GM23338 (cell line): ENCODE measurements at regions not wholly inside any gene's neighbourhood (a gene's known extent, or its start where the extent isn't known, plus 50 kb on each side); places are given as distances from the start of the nearest gene placed in this dataset.

Experiments used
- ATAC-seq: fragments of 200-7000 bp; cut with Tn5 transposase; 3 replicates; pipeline ENCODE4 v1.9.1; 2020
- DNase-seq: peaks from one replicate; pipeline ENCODE4 v3.0.0-alpha.2; 2015; ENCODE audit warnings: low spot score
- H2AFZ ChIP-seq: fragments of 200-600 bp; sonication (generic); 2 replicates; pipeline ENCODE4 v1.8.0; 2016; ENCODE audit warnings: antibody characterized with exemption, mild to moderate bottlenecking, moderate library complexity
- H3F3A ChIP-seq: fragments of 200-600 bp; sonication (generic); replicated peaks from 2 replicates; pipeline ENCODE4 v1.8.0; 2017; ENCODE audit warnings: antibody characterized with exemption, mixed run types, low read depth
- H3K27ac ChIP-seq: fragments of 200-600 bp; sonication (generic); 2 replicates; pipeline ENCODE4 v1.6.1; 2016; ENCODE audit warnings: low read depth
- H3K27me3 ChIP-seq: fragments of 200-600 bp; sonication (generic); 2 replicates; pipeline ENCODE4 v1.8.0; 2016; ENCODE audit warnings: mild to moderate bottlenecking, mixed run types, moderate library complexity; ENCODE audit not compliant: insufficient read depth
- H3K36me3 ChIP-seq: fragments of 200-600 bp; sonication (generic); 2 replicates; pipeline ENCODE4 v1.8.0; 2016; ENCODE audit warnings: mild to moderate bottlenecking; ENCODE audit not compliant: insufficient read depth
- H3K4me1 ChIP-seq: fragments of 200-600 bp; sonication (generic); 2 replicates; pipeline ENCODE4 v1.8.0; 2016; ENCODE audit warnings: mild to moderate bottlenecking, moderate library complexity; ENCODE audit not compliant: insufficient read depth
- H3K4me2 ChIP-seq: fragments of 200-600 bp; sonication (generic); 2 replicates; pipeline ENCODE4 v1.7.1; 2017; ENCODE audit warnings: mixed run types
- H3K4me3 ChIP-seq: fragments of 200-600 bp; sonication (generic); 2 replicates; pipeline ENCODE4 v1.6.1; 2016; ENCODE audit warnings: mixed run types
- H3K79me2 ChIP-seq: fragments of 200-600 bp; sonication (generic); replicated peaks from 2 replicates; pipeline ENCODE4 v1.8.0; 2017; ENCODE audit warnings: mild to moderate bottlenecking; ENCODE audit not compliant: insufficient read depth
- H3K9me2 ChIP-seq: fragments of 200-600 bp; sonication (generic); 2 replicates; pipeline ENCODE4 v1.8.0; 2017; ENCODE audit not compliant: insufficient read depth
- H4K20me1 ChIP-seq: fragments of 200-600 bp; sonication (generic); replicated peaks from 2 replicates; pipeline ENCODE4 v1.8.0; 2017; ENCODE audit warnings: mild to moderate bottlenecking; ENCODE audit not compliant: insufficient read depth
- H3K27ac Mint-ChIP-seq: 2 replicates; pipeline ENCODE4 v1.8.0; 2020; ENCODE audit warnings: inconsistent platforms, mild to moderate bottlenecking, moderate library complexity, mixed read lengths
- H3K27me3 Mint-ChIP-seq: 3 replicates; pipeline ENCODE4 v1.8.0; 2022; ENCODE audit warnings: low read depth, mild to moderate bottlenecking, moderate library complexity, mixed read lengths, inconsistent platforms; ENCODE audit not compliant: insufficient read depth, poor library complexity
- H3K36me3 Mint-ChIP-seq: 3 replicates; pipeline ENCODE4 v1.8.0; 2021; ENCODE audit warnings: low read depth, mild to moderate bottlenecking, inconsistent platforms, moderate library complexity, mixed read lengths
- H3K4me1 Mint-ChIP-seq: 3 replicates; pipeline ENCODE4 v1.8.0; 2020; ENCODE audit warnings: mild to moderate bottlenecking, inconsistent platforms, mixed read lengths
- H3K4me3 Mint-ChIP-seq: 3 replicates; pipeline ENCODE4 v1.8.0; 2021; ENCODE audit warnings: moderate library complexity, mild to moderate bottlenecking, inconsistent platforms, mixed read lengths
- H3K9me3 Mint-ChIP-seq: 3 replicates; pipeline ENCODE4 v1.8.0; 2020; ENCODE audit warnings: moderate library complexity, mild to moderate bottlenecking, inconsistent platforms, mixed read lengths
- CREB1 ChIP-seq: fragments of 250-450 bp; sonication (Bioruptor Pico); IDR thresholded peaks from 2 replicates; pipeline ENCODE4 v1.5.0; 2020; ENCODE audit warnings: low read depth, mild to moderate bottlenecking, moderate library complexity
- EZH2 ChIP-seq: fragments of 200-600 bp; sonication (generic); IDR thresholded peaks from one replicate; pipeline ENCODE4 v1.8.0; 2017; ENCODE audit warnings: antibody characterized with exemption, mild to moderate bottlenecking, low read depth; ENCODE audit not compliant: unreplicated experiment
- EZH2phosphoT487 ChIP-seq: fragments of 200-600 bp; sonication (generic); IDR thresholded peaks from one replicate; pipeline ENCODE4 v1.8.1; 2018; ENCODE audit warnings: antibody characterized with exemption; ENCODE audit not compliant: unreplicated experiment
- JUNB ChIP-seq: IDR thresholded peaks from one replicate; pipeline ENCODE4 v1.6.1; 2016; ENCODE audit warnings: antibody characterized with exemption; ENCODE audit not compliant: unreplicated experiment
- NANOG ChIP-seq: IDR thresholded peaks from 2 replicates; pipeline ENCODE4 v1.6.1; 2016; ENCODE audit warnings: antibody characterized with exemption, borderline replicate concordance
- POLR2AphosphoS5 ChIP-seq: IDR thresholded peaks from 2 replicates; pipeline ENCODE4 v1.6.1; 2016; ENCODE audit warnings: antibody characterized with exemption, low read depth
- STAT1 ChIP-seq: IDR thresholded peaks from one replicate; pipeline ENCODE4 v1.6.1; 2016; ENCODE audit warnings: antibody characterized with exemption; ENCODE audit not compliant: unreplicated experiment
- ZNF114 ChIP-seq: fragments of 250-450 bp; sonication (Bioruptor Pico); IDR thresholded peaks from 2 replicates; pipeline ENCODE4 v1.5.0; 2020; ENCODE audit warnings: mild to moderate bottlenecking, moderate library complexity
- TF ChIP-seq, protein P1 (sequence below): IDR thresholded peaks from one replicate; pipeline ENCODE4 v1.6.1; 2018; ENCODE audit warnings: antibody characterized with exemption; ENCODE audit not compliant: unreplicated experiment
- TF ChIP-seq, protein P2 (sequence below), 2 experiments: fragments of 200-600 bp in 1 of 2; sonication (generic) in 1 of 2; conservative IDR thresholded peaks; 2 replicates each; pipeline versions ENCODE4 v1.5.1 to v1.6.1; 2016 to 2017; ENCODE audit warnings: antibody characterized with exemption in 2 of 2, low read depth in 2 of 2, mild to moderate bottlenecking in 2 of 2, moderate library complexity in 1 of 2
- TF ChIP-seq, protein P3 (sequence below): fragments of 250-450 bp; sonication (Bioruptor Pico); IDR thresholded peaks from 2 replicates; pipeline ENCODE4 v1.5.0; 2020; ENCODE audit warnings: mild to moderate bottlenecking, moderate library complexity

DNA sequence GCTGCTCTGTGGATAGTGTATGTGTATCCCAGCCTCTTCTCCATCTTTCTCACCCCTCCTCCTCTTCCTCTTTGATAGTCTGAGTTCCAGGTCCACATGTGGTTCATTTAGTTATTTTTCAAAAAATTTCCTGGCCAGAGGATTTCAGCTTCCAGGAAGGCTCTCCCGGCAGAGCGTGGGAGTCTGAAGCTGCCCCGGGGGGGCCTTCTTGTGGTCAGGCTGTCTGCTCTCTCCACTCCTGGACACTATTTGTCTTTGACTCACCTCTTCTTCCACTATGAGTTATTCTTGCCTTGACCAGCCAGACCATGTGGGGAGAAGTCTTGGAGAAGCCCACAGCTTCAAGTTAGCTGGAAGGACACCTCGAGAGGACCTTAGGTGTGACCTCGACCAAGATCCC lies 258.8 kb downstream of the CDC5L start (continued):
- TF ChIP-seq, protein P1, sequence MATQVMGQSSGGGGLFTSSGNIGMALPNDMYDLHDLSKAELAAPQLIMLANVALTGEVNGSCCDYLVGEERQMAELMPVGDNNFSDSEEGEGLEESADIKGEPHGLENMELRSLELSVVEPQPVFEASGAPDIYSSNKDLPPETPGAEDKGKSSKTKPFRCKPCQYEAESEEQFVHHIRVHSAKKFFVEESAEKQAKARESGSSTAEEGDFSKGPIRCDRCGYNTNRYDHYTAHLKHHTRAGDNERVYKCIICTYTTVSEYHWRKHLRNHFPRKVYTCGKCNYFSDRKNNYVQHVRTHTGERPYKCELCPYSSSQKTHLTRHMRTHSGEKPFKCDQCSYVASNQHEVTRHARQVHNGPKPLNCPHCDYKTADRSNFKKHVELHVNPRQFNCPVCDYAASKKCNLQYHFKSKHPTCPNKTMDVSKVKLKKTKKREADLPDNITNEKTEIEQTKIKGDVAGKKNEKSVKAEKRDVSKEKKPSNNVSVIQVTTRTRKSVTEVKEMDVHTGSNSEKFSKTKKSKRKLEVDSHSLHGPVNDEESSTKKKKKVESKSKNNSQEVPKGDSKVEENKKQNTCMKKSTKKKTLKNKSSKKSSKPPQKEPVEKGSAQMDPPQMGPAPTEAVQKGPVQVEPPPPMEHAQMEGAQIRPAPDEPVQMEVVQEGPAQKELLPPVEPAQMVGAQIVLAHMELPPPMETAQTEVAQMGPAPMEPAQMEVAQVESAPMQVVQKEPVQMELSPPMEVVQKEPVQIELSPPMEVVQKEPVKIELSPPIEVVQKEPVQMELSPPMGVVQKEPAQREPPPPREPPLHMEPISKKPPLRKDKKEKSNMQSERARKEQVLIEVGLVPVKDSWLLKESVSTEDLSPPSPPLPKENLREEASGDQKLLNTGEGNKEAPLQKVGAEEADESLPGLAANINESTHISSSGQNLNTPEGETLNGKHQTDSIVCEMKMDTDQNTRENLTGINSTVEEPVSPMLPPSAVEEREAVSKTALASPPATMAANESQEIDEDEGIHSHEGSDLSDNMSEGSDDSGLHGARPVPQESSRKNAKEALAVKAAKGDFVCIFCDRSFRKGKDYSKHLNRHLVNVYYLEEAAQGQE: no peak
- no peak for TF ChIP-seq JUNB
- TF ChIP-seq, protein P2, sequence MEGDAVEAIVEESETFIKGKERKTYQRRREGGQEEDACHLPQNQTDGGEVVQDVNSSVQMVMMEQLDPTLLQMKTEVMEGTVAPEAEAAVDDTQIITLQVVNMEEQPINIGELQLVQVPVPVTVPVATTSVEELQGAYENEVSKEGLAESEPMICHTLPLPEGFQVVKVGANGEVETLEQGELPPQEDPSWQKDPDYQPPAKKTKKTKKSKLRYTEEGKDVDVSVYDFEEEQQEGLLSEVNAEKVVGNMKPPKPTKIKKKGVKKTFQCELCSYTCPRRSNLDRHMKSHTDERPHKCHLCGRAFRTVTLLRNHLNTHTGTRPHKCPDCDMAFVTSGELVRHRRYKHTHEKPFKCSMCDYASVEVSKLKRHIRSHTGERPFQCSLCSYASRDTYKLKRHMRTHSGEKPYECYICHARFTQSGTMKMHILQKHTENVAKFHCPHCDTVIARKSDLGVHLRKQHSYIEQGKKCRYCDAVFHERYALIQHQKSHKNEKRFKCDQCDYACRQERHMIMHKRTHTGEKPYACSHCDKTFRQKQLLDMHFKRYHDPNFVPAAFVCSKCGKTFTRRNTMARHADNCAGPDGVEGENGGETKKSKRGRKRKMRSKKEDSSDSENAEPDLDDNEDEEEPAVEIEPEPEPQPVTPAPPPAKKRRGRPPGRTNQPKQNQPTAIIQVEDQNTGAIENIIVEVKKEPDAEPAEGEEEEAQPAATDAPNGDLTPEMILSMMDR (conservative IDR thresholded peaks at IDR 0.05; ENCODE audit: low read depth in 2 of 2): no peak
- no peak for TF ChIP-seq CREB1 (CRISPR knock-in tag)

- Histone ChIP-seq H4K20me1 (no peaks in the 10 kb centered on the region), H3K4me3 (no peak overlapping the region), H3K27me3 (no peaks in the 10 kb centered on the region), H3K4me2 (no peak overlapping the region), H3K79me2 (no peaks in the 10 kb centered on the region), H3K9me2 (0 out of 2 replicates have a peak, but pooled peaks cover 8% of the 10 kb centered on the region), H3K4me1 (no peaks in the 10 kb centered on the region), H3F3A (no peaks in the 10 kb centered on the region), H3K36me3 (no peaks in the 10 kb centered on the region), H2AFZ (no peak overlapping the region), H3K27ac (no peak overlapping the region)
- no peak overlapping the region for H3K27ac Mint-ChIP-seq
- no peak for ATAC-seq
- H3K27me3 Mint-ChIP-seq: no peaks in the 10 kb centered on the region
- no peak for DNase-seq
- H3K4me3 Mint-ChIP-seq: no peak overlapping the region
- H3K36me3 Mint-ChIP-seq: no peaks in the 10 kb centered on the region
- no peaks in the 10 kb centered on the region for H3K9me3 Mint-ChIP-seq
- H3K4me1 Mint-ChIP-seq: peaks cover 11% of the 10 kb centered on the region
- no peak for TF ChIP-seq CREB1 (CRISPR knock-in tag)
- TF ChIP-seq ZNF114 (CRISPR knock-in tag): no peak
- no peak for TF ChIP-seq STAT1
- TF ChIP-seq, protein P2 (conservative IDR thresholded peaks at IDR 0.05; ENCODE audit: low read depth in 2 of 2): no peak
- TF ChIP-seq NANOG: no peak
- no peak for TF ChIP-seq JUNB
- no peak for TF ChIP-seq EZH2
- TF ChIP-seq EZH2phosphoT487: no peak
- no peak for TF ChIP-seq POLR2AphosphoS5
- TF ChIP-seq, protein P3, sequence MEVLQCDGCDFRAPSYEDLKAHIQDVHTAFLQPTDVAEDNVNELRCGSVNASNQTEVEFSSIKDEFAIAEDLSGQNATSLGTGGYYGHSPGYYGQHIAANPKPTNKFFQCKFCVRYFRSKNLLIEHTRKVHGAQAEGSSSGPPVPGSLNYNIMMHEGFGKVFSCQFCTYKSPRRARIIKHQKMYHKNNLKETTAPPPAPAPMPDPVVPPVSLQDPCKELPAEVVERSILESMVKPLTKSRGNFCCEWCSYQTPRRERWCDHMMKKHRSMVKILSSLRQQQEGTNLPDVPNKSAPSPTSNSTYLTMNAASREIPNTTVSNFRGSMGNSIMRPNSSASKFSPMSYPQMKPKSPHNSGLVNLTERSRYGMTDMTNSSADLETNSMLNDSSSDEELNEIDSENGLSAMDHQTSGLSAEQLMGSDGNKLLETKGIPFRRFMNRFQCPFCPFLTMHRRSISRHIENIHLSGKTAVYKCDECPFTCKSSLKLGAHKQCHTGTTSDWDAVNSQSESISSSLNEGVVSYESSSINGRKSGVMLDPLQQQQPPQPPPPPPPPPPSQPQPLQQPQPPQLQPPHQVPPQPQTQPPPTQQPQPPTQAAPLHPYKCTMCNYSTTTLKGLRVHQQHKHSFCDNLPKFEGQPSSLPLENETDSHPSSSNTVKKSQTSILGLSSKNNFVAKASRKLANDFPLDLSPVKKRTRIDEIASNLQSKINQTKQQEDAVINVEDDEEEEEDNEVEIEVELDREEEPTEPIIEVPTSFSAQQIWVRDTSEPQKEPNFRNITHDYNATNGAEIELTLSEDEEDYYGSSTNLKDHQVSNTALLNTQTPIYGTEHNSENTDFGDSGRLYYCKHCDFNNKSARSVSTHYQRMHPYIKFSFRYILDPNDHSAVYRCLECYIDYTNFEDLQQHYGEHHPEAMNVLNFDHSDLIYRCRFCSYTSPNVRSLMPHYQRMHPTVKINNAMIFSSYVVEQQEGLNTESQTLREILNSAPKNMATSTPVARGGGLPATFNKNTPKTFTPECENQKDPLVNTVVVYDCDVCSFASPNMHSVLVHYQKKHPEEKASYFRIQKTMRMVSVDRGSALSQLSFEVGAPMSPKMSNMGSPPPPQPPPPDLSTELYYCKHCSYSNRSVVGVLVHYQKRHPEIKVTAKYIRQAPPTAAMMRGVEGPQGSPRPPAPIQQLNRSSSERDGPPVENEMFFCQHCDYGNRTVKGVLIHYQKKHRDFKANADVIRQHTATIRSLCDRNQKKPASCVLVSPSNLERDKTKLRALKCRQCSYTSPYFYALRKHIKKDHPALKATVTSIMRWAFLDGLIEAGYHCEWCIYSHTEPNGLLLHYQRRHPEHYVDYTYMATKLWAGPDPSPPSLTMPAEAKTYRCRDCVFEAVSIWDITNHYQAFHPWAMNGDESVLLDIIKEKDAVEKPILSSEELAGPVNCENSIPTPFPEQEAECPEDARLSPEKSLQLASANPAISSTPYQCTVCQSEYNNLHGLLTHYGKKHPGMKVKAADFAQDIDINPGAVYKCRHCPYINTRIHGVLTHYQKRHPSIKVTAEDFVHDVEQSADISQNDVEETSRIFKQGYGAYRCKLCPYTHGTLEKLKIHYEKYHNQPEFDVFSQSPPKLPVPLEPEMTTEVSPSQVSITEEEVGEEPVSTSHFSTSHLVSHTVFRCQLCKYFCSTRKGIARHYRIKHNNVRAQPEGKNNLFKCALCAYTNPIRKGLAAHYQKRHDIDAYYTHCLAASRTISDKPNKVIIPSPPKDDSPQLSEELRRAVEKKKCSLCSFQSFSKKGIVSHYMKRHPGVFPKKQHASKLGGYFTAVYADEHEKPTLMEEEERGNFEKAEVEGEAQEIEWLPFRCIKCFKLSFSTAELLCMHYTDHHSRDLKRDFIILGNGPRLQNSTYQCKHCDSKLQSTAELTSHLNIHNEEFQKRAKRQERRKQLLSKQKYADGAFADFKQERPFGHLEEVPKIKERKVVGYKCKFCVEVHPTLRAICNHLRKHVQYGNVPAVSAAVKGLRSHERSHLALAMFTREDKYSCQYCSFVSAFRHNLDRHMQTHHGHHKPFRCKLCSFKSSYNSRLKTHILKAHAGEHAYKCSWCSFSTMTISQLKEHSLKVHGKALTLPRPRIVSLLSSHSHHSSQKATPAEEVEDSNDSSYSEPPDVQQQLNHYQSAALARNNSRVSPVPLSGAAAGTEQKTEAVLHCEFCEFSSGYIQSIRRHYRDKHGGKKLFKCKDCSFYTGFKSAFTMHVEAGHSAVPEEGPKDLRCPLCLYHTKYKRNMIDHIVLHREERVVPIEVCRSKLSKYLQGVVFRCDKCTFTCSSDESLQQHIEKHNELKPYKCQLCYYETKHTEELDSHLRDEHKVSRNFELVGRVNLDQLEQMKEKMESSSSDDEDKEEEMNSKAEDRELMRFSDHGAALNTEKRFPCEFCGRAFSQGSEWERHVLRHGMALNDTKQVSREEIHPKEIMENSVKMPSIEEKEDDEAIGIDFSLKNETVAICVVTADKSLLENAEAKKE (CRISPR knock-in tag): no peak
Measured at GRCh38 chr6:44649365-44650025, 262.0 kb downstream of the CDC5L start.
